RWPE2 (cell line): ENCODE measurements at regions not wholly inside any gene's neighbourhood (a gene's known extent, or its start where the extent isn't known, plus 50 kb on each side); places are given as distances from the start of the nearest gene placed in this dataset.

Source experiments
- ATAC-seq: fragments of 200-7000 bp; cut with Tn5 transposase; 3 replicates; pipeline ENCODE4 v1.9.1; 2021; ENCODE audit warnings: low read depth
- DNase-seq: peaks from one replicate; pipeline ENCODE4 v3.0.0-alpha.2; 2020; ENCODE audit warnings: low spot score
- H3K27ac ChIP-seq: fragments of 450-650 bp; 2 replicates; pipeline ENCODE4 v1.5.1; 2017; ENCODE audit warnings: mild to moderate bottlenecking; ENCODE audit not compliant: poor library complexity, severe bottlenecking
- H3K27me3 ChIP-seq: fragments of 250-450 bp; sonication (Bioruptor Pico); 2 replicates; pipeline ENCODE4 v1.5.1; 2021; ENCODE audit warnings: mild to moderate bottlenecking, moderate library complexity; ENCODE audit not compliant: insufficient read depth, poor library complexity, severe bottlenecking
- H3K36me3 ChIP-seq: fragments of 250-450 bp; sonication (Bioruptor Pico); 2 replicates; pipeline ENCODE4 v1.5.1; 2020; ENCODE audit warnings: low read depth, mild to moderate bottlenecking, moderate library complexity
- H3K4me1 ChIP-seq: fragments of 250-450 bp; sonication (Bioruptor Pico); 2 replicates; pipeline ENCODE4 v1.5.1; 2021; ENCODE audit warnings: mild to moderate bottlenecking, moderate library complexity; ENCODE audit not compliant: insufficient read depth, poor library complexity, severe bottlenecking
- H3K4me3 ChIP-seq: fragments of 250-450 bp; sonication (Bioruptor Pico); 2 replicates; pipeline ENCODE4 v1.5.1; 2021; ENCODE audit warnings: mild to moderate bottlenecking, moderate library complexity; ENCODE audit not compliant: severe bottlenecking
- H3K9me3 ChIP-seq: fragments of 250-450 bp; sonication (Bioruptor Pico); 2 replicates; pipeline ENCODE4 v1.5.1; 2021; ENCODE audit warnings: mild to moderate bottlenecking, moderate library complexity; ENCODE audit not compliant: severe bottlenecking
- TF ChIP-seq, protein P1 (sequence below): fragments of 450-650 bp; IDR thresholded peaks from one replicate; pipeline ENCODE4 v1.5.1; 2017; ENCODE audit warnings: mild to moderate bottlenecking, moderate library complexity; ENCODE audit not compliant: poor library complexity, severe bottlenecking

DNA sequence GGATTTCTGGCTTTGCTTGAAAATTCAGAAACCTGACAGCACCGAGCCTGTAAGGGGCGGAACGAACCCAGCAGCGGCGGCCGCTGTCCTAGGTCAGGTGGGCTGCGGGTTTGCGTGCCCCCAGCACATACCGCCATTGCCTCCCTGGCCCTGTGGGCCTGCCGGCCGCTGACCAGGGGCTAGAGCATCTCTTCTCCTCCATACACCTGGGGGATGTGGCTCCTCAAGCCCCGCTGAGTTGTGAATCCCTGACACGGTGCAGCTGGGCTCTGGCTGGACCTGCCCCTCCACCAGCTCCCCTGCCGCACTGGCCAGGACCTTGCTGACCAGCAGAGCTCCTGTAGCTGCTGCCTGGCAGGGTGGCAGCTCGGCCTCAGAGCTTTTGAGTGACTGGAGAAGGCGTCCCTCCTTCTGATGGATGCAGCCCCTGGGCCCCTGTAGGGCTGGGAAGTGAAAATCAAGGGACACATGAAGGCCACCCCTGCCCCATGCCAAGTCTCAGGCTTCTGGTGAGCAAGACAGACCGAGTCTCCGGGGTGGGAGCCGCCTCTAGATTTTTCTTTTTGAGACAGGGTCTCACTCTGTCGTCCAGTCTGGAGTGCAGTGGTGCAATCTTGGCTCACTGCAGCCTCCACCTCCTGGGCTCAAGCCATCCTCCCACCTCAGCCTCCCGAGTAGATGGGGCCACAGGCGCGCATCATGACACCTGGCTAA, 184.9 kb upstream of the SFSWAP start:
- H3K4me3 ChIP-seq, result no peak overlapping the region
- H3K9me3 ChIP-seq, result no peaks in the 10 kb centered on the region
- ATAC-seq (no peak), DNase-seq (no peak)
- TF ChIP-seq, protein P1, sequence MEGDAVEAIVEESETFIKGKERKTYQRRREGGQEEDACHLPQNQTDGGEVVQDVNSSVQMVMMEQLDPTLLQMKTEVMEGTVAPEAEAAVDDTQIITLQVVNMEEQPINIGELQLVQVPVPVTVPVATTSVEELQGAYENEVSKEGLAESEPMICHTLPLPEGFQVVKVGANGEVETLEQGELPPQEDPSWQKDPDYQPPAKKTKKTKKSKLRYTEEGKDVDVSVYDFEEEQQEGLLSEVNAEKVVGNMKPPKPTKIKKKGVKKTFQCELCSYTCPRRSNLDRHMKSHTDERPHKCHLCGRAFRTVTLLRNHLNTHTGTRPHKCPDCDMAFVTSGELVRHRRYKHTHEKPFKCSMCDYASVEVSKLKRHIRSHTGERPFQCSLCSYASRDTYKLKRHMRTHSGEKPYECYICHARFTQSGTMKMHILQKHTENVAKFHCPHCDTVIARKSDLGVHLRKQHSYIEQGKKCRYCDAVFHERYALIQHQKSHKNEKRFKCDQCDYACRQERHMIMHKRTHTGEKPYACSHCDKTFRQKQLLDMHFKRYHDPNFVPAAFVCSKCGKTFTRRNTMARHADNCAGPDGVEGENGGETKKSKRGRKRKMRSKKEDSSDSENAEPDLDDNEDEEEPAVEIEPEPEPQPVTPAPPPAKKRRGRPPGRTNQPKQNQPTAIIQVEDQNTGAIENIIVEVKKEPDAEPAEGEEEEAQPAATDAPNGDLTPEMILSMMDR, result no peak
- no peaks in the 10 kb centered on the region for H3K4me1 ChIP-seq
- H3K36me3 ChIP-seq, result no peaks in the 10 kb centered on the region
- peaks cover 6% of the 10 kb centered on the region for H3K27me3 ChIP-seq
- no peak overlapping the region for H3K27ac ChIP-seq

DNA sequence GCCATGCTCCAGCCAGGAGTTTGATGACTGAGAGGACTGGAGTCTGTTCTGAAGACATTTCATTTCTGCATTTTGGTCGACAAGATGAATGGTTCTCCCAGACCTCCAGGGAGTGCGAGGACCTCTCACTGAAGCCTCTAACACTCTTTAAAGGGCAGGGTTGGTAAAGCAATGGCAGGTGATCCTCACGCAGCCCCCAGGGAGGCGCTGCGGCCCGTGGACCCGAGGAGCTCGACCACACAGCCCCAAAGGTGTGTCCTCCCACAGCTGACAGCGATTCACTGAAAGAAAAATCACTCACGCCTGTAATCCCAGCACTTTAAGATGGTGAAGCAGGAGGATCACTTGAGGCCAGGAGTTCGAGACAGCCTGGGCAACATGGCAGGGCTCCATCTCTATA, 183.8 kb upstream of the SFSWAP start:
- Histone ChIP-seq H3K4me1 (no peaks in the 10 kb centered on the region), H3K4me3 (no peak overlapping the region), H3K27me3 (peaks cover 6% of the 10 kb centered on the region), H3K9me3 (no peaks in the 10 kb centered on the region), H3K36me3 (no peaks in the 10 kb centered on the region), H3K27ac (no peak overlapping the region)
- ATAC-seq, result no peak
- DNase-seq, result no peak
- TF ChIP-seq, protein P1, result no peak

DNA sequence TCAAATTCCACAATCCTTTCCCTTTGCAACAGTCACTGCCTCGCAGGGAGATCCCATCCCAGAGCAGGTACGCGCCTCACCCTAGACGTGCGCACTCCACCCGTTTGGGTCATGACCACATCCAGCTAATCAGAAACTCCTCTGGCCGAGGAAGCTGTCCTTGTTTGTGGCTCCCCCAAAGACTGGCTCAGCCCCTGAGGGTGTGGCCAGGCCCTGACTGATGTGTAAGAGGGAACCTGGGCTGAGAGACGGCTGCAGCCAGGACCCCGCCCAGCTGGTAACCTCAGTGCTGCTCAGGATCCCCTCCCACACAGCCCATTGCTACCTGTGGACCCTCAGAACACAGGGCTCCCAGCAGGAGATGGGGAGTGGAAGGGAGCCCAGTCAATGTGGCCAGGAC, 183.2 kb upstream of the SFSWAP start:
- H3K9me3 ChIP-seq, result no peaks in the 10 kb centered on the region
- no peak overlapping the region for H3K27ac ChIP-seq
- H3K27me3 ChIP-seq, result peaks cover 10% of the 10 kb centered on the region
- TF ChIP-seq, protein P1, result no peak
- no peaks in the 10 kb centered on the region for H3K36me3 ChIP-seq
- ATAC-seq (no peak), DNase-seq (no peak)
- no peaks in the 10 kb centered on the region for H3K4me1 ChIP-seq
- H3K4me3 ChIP-seq, result no peak overlapping the region

DNA sequence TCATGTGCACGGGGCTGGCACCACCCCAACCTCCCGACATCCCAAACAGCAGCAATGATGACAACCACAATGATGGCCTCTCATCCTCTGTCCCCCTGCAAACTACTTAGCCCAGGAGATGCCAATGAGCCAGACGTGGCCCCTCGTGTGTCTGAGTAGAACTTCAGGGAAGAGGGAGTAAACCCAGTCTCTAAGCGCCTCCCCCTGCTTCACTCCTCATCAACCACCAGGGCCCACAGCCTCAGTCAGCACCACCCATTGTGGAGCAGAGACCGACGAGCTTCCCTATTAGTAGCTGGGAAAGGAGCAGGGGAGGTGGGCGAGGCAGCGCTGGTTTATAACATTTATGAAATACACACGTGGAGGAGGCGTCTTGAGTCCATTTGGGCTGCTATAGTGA, 182.7 kb upstream of the SFSWAP start:
- TF ChIP-seq, protein P1, result no peak
- H3K4me1 ChIP-seq, result no peaks in the 10 kb centered on the region

DNA sequence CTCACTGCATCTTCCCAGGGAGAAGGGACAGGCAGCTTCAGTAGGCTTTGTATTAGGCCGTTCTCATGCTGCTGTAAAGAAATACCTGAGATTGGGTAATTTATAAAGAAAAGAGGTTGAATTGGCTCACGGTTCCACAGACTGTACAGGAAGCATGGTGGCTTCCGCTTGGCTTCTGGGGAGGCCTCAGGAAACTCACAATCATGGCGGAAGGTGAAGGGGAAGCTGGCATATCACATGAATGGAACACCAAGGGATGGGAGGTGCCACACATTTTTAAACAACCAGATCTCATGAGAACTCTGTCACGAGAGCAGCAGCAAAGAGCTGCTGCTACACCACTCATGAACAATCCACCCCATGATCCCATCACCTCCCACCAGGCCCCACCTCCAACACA, 182.2 kb upstream of the SFSWAP start:
- DNase-seq, result no peak
- no peak overlapping the region for H3K27ac ChIP-seq
- H3K27me3 ChIP-seq, result peaks cover 10% of the 10 kb centered on the region
- H3K9me3 ChIP-seq, result no peaks in the 10 kb centered on the region
- ATAC-seq, result no peak
- TF ChIP-seq, protein P1, result no peak
- H3K36me3 ChIP-seq, result no peaks in the 10 kb centered on the region
- no peaks in the 10 kb centered on the region for H3K4me1 ChIP-seq
- H3K4me3 ChIP-seq, result no peak overlapping the region

More for the DNA sequence above, 182.7 kb upstream of the SFSWAP start:
- no peak overlapping the region for H3K27ac ChIP-seq
- no peak for DNase-seq
- peaks cover 10% of the 10 kb centered on the region for H3K27me3 ChIP-seq
- H3K36me3 ChIP-seq, result no peaks in the 10 kb centered on the region
- H3K9me3 ChIP-seq, result no peaks in the 10 kb centered on the region
- no peak for ATAC-seq
- H3K4me3 ChIP-seq, result no peak overlapping the region
